Stimulated activated CD8-positive, alpha-beta memory T cell treated with anti-CD3 and anti-CD28 coated beads, Interleukin-4, amount 100 ng/mL, for 24 hours (primary cell): ENCODE measurements at regions not wholly inside any gene's neighbourhood (a gene's known extent, or its start where the extent isn't known, plus 50 kb on each side); places are given as distances from the start of the nearest gene placed in this dataset.

Experiments used
- DNase-seq: peaks from one replicate; pipeline ENCODE4 v3.0.0-alpha.2; 2020; ENCODE audit warnings: low read depth

- no peak for DNase-seq
These were observed 459.3 kb upstream of the ZNF608 start for GRCh38 chr5:125205601-125206225.

GRCh38 chr5:125207856-125208255 is 461.4 kb upstream of the ZNF608 start:
- no peak for DNase-seq

GRCh38 chr5:125209650-125210049 is 463.2 kb upstream of the ZNF608 start:
- no peak for DNase-seq

GRCh38 chr5:125210242-125210947 is 464.0 kb upstream of the ZNF608 start:
- no peak for DNase-seq

GRCh38 chr5:125214080-125214479 is 467.6 kb upstream of the ZNF608 start:
- DNase-seq: no peak

- no peak for DNase-seq
These were observed 469.2 kb upstream of the ZNF608 start for GRCh38 chr5:125215593-125215992.

- no peak for DNase-seq
These were observed 473.3 kb upstream of the ZNF608 start for GRCh38 chr5:125219710-125220109.

- no peak for DNase-seq
These were observed 473.8 kb upstream of the ZNF608 start for GRCh38 chr5:125220284-125220683.

GRCh38 chr5:125222597-125223240 is 476.3 kb upstream of the ZNF608 start:
- no peak for DNase-seq

- DNase-seq: no peak
These were observed 479.0 kb upstream of the ZNF608 start for GRCh38 chr5:125225424-125225823.

- no peak for DNase-seq
These were observed 480.4 kb upstream of the ZNF608 start for GRCh38 chr5:125226825-125227224.

GRCh38 chr5:125227333-125228095 is 481.1 kb upstream of the ZNF608 start:
- DNase-seq: no peak

- DNase-seq: no peak
These were observed 482.1 kb upstream of the ZNF608 start for GRCh38 chr5:125228363-125229070.

GRCh38 chr5:125229556-125229955 is 483.1 kb upstream of the ZNF608 start:
- no peak for DNase-seq

- no peak for DNase-seq
These were observed 486.4 kb upstream of the ZNF608 start for GRCh38 chr5:125232779-125233230.

GRCh38 chr5:125233944-125234343 is 487.5 kb upstream of the ZNF608 start:
- DNase-seq: no peak

- no peak for DNase-seq
These were observed 489.6 kb upstream of the ZNF608 start for GRCh38 chr5:125236007-125236406.

- DNase-seq: no peak
These were observed 490.5 kb upstream of the ZNF608 start for GRCh38 chr5:125236981-125237380.

GRCh38 chr5:125244531-125244930 is 498.1 kb upstream of the ZNF608 start:
- DNase-seq: no peak

GRCh38 chr5:125245216-125245615 is 498.8 kb upstream of the ZNF608 start:
- no peak for DNase-seq

GRCh38 chr5:125249400-125249799 is 503.0 kb upstream of the ZNF608 start:
- no peak for DNase-seq

GRCh38 chr5:125251703-125252102 is 505.3 kb upstream of the ZNF608 start:
- DNase-seq: no peak
